HepG2 (cell line): ENCODE measurements at regions not wholly inside any gene's neighbourhood (a gene's known extent, or its start where the extent isn't known, plus 50 kb on each side); places are given as distances from the start of the nearest gene placed in this dataset.

Source experiments
- ATAC-seq: fragments of 200-7000 bp; cut with Tn5 transposase; 3 replicates; pipeline ENCODE4 v1.9.1; 2020; ENCODE audit warnings: mild to moderate bottlenecking, moderate library complexity
- BruUV-seq: library from RNA; stranded (reverse); fragments of 400-500 nt; replicated peaks from 2 replicates; lab custom pipeline; 2021; lab: Mats Ljungman, UMichigan
- CTCF ChIA-PET: fragments of 300-600 bp; formaldehyde crosslinking; extraction: SDS; loops from one replicate; lab custom pipeline; 2021; ENCODE audit warnings: low total read pairs, inconsistent platforms, low intra/inter-chr PET ratio; lab: Yijun Ruan, JAX
- POLR2A ChIA-PET: fragments of 350-600 bp; sonication (Branson Sonifier 250); formaldehyde crosslinking; loops from one replicate; lab custom pipeline; 2020; ENCODE audit warnings: antibody characterized with exemption, inconsistent platforms; lab: Yijun Ruan, JAX
- DNase-seq: peaks from one replicate; pipeline ENCODE4 v3.0.0-alpha.2; 2015; ENCODE audit warnings: low spot score
- FAIRE-seq: peaks from 3 replicates; lab custom pipeline; 2011; peaks lifted over from hg19 to GRCh38; lab: Jason Lieb, UNC
- H2AFZ ChIP-seq: one replicate; pipeline ENCODE4 v1.6.1; 2011; ENCODE audit warnings: low read length, inconsistent platforms
- H3K27ac ChIP-seq: fragments of 300-600 bp; 3 replicates; pipeline ENCODE4 v1.8.0; 2011; ENCODE audit warnings: mixed run types, mild to moderate bottlenecking, mixed read lengths, low read length, inconsistent platforms; ENCODE audit not compliant: insufficient read depth; ENCODE audit errors: extremely low read length
- H3K27me3 ChIP-seq, 2 experiments: fragments of 200-600 bp in 1 of 2; 2 replicates in 1 of 2; 3 replicates in 1 of 2; pipeline versions ENCODE4 v1.6.0 to v1.8.0; 2011; ENCODE audit warnings: low read length in 2 of 2, mild to moderate bottlenecking in 2 of 2, moderate library complexity in 2 of 2, inconsistent platforms in 1 of 2; ENCODE audit not compliant: insufficient read depth in 2 of 2, control insufficient read depth in 1 of 2
- H3K36me3 ChIP-seq, 2 experiments: fragments of 200-600 bp in 1 of 2; replicated peaks in 1 of 2; 2 replicates in 1 of 2; 3 replicates in 1 of 2; pipeline versions ENCODE4 v1.5.1 to v1.8.0; 2011; ENCODE audit warnings: low read length in 2 of 2, inconsistent platforms in 1 of 2; ENCODE audit not compliant: insufficient read depth in 2 of 2, control insufficient read depth in 1 of 2
- H3K4me1 ChIP-seq: 2 replicates; pipeline ENCODE4 v1.5.1; 2012; ENCODE audit warnings: low read length, inconsistent platforms; ENCODE audit not compliant: insufficient read depth
- H3K4me2 ChIP-seq: 2 replicates; pipeline ENCODE4 v1.6.0; 2011; ENCODE audit warnings: low read depth, low read length, inconsistent platforms
- H3K4me3 ChIP-seq, 3 experiments: fragments of 200-600 bp in 1 of 3; sonication (generic), shearing (Covaris generic) in 1 of 3; replicated peaks in 1 of 3; 2 replicates each; pipeline ENCODE4 v1.5.1; 2011 to 2016; ENCODE audit warnings: low read length in 3 of 3, inconsistent platforms in 2 of 3, low read depth in 2 of 3, mild to moderate bottlenecking in 2 of 3, control low read depth in 1 of 3, mixed read lengths in 1 of 3; ENCODE audit not compliant: insufficient read depth in 1 of 3
- H3K79me2 ChIP-seq: one replicate; pipeline ENCODE4 v1.6.1; 2011; ENCODE audit warnings: low read length, inconsistent platforms; ENCODE audit not compliant: insufficient read depth
- H3K9ac ChIP-seq: 2 replicates; pipeline ENCODE4 v1.6.0; 2011; ENCODE audit warnings: mild to moderate bottlenecking, low read depth, low read length, inconsistent platforms; ENCODE audit not compliant: insufficient read depth
- H3K9me3 ChIP-seq: 2 replicates; pipeline ENCODE4 v1.5.1; 2012; ENCODE audit warnings: mild to moderate bottlenecking, low read length
- H4K20me1 ChIP-seq: 2 replicates; pipeline ENCODE4 v1.6.0; 2011; ENCODE audit warnings: inconsistent platforms, mild to moderate bottlenecking, low read length, moderate library complexity; ENCODE audit not compliant: insufficient read depth
- GFI1 ChIP-seq: sonication (generic); formaldehyde crosslinking; IDR thresholded peaks from 2 replicates; pipeline ENCODE4 v1.5.0; 2020; ENCODE audit warnings: missing genetic modification reagents, mild to moderate bottlenecking, borderline replicate concordance
- MIER2 ChIP-seq: IDR thresholded peaks from 2 replicates; pipeline ENCODE4 v1.6.1; 2016; ENCODE audit warnings: missing biosample characterization, missing genetic modification reagents
- NRL ChIP-seq: sonication (generic); formaldehyde crosslinking; IDR thresholded peaks from 2 replicates; pipeline ENCODE4 v1.5.0; 2020; ENCODE audit warnings: missing genetic modification reagents, mild to moderate bottlenecking, moderate library complexity, borderline replicate concordance
- RFXANK ChIP-seq: IDR thresholded peaks from 2 replicates; pipeline ENCODE4 v1.6.1; 2016
- SMYD3 ChIP-seq: sonication (generic); formaldehyde crosslinking; IDR thresholded peaks from 2 replicates; pipeline ENCODE4 v1.8.1; 2023; ENCODE audit warnings: mild to moderate bottlenecking, missing genetic modification reagents
- TEAD2 ChIP-seq: sonication (generic); formaldehyde crosslinking; IDR thresholded peaks from 2 replicates; pipeline ENCODE4 v1.9.0; 2021; ENCODE audit warnings: missing genetic modification reagents
- TOE1 ChIP-seq: sonication (generic); formaldehyde crosslinking; IDR thresholded peaks from 2 replicates; pipeline ENCODE4 v1.4.0; 2020; ENCODE audit warnings: mild to moderate bottlenecking, missing genetic modification reagents
- ZFYVE20 ChIP-seq: sonication (generic); formaldehyde crosslinking; IDR thresholded peaks from 2 replicates; pipeline ENCODE4 v1.8.0; 2023; ENCODE audit warnings: low read depth, mild to moderate bottlenecking, moderate library complexity, missing genetic modification reagents, borderline replicate concordance
- ZNF317 ChIP-seq: sonication (generic); formaldehyde crosslinking; IDR thresholded peaks from 2 replicates; pipeline ENCODE4 v1.5.0; 2020; ENCODE audit warnings: mild to moderate bottlenecking, missing genetic modification reagents
- ZNF598 ChIP-seq: sonication (generic); formaldehyde crosslinking; IDR thresholded peaks from 2 replicates; pipeline ENCODE4 v1.5.1; 2020; ENCODE audit warnings: mild to moderate bottlenecking, missing genetic modification reagents, borderline replicate concordance
- ZNF616 ChIP-seq: sonication (generic); formaldehyde crosslinking; IDR thresholded peaks from 2 replicates; pipeline ENCODE4 v1.5.0; 2020; ENCODE audit warnings: low read depth, mild to moderate bottlenecking, missing genetic modification reagents
- ZNF878 ChIP-seq: sonication (generic); formaldehyde crosslinking; IDR thresholded peaks from 2 replicates; pipeline ENCODE4 v1.8.1; 2023; ENCODE audit warnings: mild to moderate bottlenecking, missing genetic modification reagents, moderate library complexity
- ZSCAN5A ChIP-seq: sonication (generic); formaldehyde crosslinking; IDR thresholded peaks from 2 replicates; pipeline ENCODE4 v1.8.0; 2022; ENCODE audit warnings: mild to moderate bottlenecking, missing genetic modification reagents, borderline replicate concordance
- WGBS: methylation state at CpG from one replicate; pipeline ENCODE4 v1.1.6; 2017; ENCODE audit warnings: low lambda C conversion rate; 5-methylcytosine and 5-hydroxymethylcytosine counted together
- in situ Hi-C: cut with HindIII; loops from 2 replicates; pipeline ENCODE4 v1.10.0; 2017; ENCODE audit warnings: low pct_unique_long_range_greater_than_20kb; ENCODE audit not compliant: extremely low pct_ligation_motif_present
- intact Hi-C: fragments of 100-400 bp; cut with micrococcal nuclease; formaldehyde crosslinking; loops from one replicate; pipeline ENCODE4 v1.10.0; 2022; ENCODE audit not compliant: unreplicated experiment
- TF ChIP-seq, protein P1 (sequence below): sonication (generic); formaldehyde crosslinking; IDR thresholded peaks from 2 replicates; pipeline ENCODE4 v1.4.0; 2020; ENCODE audit warnings: missing genetic modification reagents
- TF ChIP-seq, protein P2 (sequence below): sonication (generic); formaldehyde crosslinking; IDR thresholded peaks from 2 replicates; pipeline ENCODE4 v1.4.0; 2020; ENCODE audit warnings: mild to moderate bottlenecking, missing genetic modification reagents
- TF ChIP-seq, protein P3 (sequence below): sonication (generic); formaldehyde crosslinking; IDR thresholded peaks from 2 replicates; pipeline ENCODE4 v1.5.0; 2020; ENCODE audit warnings: missing genetic modification reagents

- BruUV-seq, result no TSS peak
- ChIA-PET CTCF (no interaction called here), POLR2A (no interaction called here)
- Histone ChIP-seq H3K36me3 (no peaks in the 10 kb centered on the region), H3K4me3 (no peak overlapping the region), H3K27ac (no peak overlapping the region), H3K9me3 (no peaks in the 10 kb centered on the region), H3K4me1 (no peaks in the 10 kb centered on the region), H4K20me1 (no peaks in the 10 kb centered on the region), H2AFZ (no peak overlapping the region), H3K4me2 (no peak overlapping the region), H3K79me2 (no peaks in the 10 kb centered on the region), H3K27me3 (no peaks in the 10 kb centered on the region), H3K9ac (no peak overlapping the region)
- ATAC-seq (no peak), FAIRE-seq (no peak), DNase-seq (no peak)
- in situ Hi-C loops, result no loop called here
- intact Hi-C loops, result no loop called here
- WGBS, result 4% methylated on average over 4 of the region's 4 CpGs
- TF ChIP-seq, protein P1, sequence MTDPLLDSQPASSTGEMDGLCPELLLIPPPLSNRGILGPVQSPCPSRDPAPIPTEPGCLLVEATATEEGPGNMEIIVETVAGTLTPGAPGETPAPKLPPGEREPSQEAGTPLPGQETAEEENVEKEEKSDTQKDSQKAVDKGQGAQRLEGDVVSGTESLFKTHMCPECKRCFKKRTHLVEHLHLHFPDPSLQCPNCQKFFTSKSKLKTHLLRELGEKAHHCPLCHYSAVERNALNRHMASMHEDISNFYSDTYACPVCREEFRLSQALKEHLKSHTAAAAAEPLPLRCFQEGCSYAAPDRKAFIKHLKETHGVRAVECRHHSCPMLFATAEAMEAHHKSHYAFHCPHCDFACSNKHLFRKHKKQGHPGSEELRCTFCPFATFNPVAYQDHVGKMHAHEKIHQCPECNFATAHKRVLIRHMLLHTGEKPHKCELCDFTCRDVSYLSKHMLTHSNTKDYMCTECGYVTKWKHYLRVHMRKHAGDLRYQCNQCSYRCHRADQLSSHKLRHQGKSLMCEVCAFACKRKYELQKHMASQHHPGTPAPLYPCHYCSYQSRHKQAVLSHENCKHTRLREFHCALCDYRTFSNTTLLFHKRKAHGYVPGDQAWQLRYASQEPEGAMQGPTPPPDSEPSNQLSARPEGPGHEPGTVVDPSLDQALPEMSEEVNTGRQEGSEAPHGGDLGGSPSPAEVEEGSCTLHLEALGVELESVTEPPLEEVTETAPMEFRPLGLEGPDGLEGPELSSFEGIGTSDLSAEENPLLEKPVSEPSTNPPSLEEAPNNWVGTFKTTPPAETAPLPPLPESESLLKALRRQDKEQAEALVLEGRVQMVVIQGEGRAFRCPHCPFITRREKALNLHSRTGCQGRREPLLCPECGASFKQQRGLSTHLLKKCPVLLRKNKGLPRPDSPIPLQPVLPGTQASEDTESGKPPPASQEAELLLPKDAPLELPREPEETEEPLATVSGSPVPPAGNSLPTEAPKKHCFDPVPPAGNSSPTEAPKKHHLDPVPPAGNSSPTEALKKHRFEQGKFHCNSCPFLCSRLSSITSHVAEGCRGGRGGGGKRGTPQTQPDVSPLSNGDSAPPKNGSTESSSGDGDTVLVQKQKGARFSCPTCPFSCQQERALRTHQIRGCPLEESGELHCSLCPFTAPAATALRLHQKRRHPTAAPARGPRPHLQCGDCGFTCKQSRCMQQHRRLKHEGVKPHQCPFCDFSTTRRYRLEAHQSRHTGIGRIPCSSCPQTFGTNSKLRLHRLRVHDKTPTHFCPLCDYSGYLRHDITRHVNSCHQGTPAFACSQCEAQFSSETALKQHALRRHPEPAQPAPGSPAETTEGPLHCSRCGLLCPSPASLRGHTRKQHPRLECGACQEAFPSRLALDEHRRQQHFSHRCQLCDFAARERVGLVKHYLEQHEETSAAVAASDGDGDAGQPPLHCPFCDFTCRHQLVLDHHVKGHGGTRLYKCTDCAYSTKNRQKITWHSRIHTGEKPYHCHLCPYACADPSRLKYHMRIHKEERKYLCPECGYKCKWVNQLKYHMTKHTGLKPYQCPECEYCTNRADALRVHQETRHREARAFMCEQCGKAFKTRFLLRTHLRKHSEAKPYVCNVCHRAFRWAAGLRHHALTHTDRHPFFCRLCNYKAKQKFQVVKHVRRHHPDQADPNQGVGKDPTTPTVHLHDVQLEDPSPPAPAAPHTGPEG, result no peak
- no peak for TF ChIP-seq ZSCAN5A (CRISPR knock-in tag)
- TF ChIP-seq TOE1, result no peak
- TF ChIP-seq ZNF598 (CRISPR knock-in tag), result no peak
- TF ChIP-seq RFXANK, result no peak
- TF ChIP-seq, protein P2, sequence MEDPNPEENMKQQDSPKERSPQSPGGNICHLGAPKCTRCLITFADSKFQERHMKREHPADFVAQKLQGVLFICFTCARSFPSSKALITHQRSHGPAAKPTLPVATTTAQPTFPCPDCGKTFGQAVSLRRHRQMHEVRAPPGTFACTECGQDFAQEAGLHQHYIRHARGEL (CRISPR knock-in tag), result no peak
- TF ChIP-seq TEAD2 (CRISPR knock-in tag), result no peak
- TF ChIP-seq SMYD3 (CRISPR knock-in tag), result no peak
- no peak for TF ChIP-seq NRL
- no peak for TF ChIP-seq ZNF616 (CRISPR knock-in tag)
- TF ChIP-seq ZFYVE20 (CRISPR knock-in tag), result no peak
- no peak for TF ChIP-seq ZNF878 (CRISPR knock-in tag)
- TF ChIP-seq ZNF317, result no peak
- TF ChIP-seq, protein P3, sequence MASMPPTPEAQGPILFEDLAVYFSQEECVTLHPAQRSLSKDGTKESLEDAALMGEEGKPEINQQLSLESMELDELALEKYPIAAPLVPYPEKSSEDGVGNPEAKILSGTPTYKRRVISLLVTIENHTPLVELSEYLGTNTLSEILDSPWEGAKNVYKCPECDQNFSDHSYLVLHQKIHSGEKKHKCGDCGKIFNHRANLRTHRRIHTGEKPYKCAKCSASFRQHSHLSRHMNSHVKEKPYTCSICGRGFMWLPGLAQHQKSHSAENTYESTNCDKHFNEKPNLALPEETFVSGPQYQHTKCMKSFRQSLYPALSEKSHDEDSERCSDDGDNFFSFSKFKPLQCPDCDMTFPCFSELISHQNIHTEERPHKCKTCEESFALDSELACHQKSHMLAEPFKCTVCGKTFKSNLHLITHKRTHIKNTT (CRISPR knock-in tag), result no peak
- TF ChIP-seq GFI1 (CRISPR knock-in tag), result no peak
- TF ChIP-seq MIER2 (CRISPR knock-in tag), result no peak
These were observed 443.1 kb downstream of the MFSD1 start for GRCh38 chr3:159244933-159245332.
